NCI-H446 (cell line): ENCODE measurements at regions not wholly inside any gene's neighbourhood (a gene's known extent, or its start where the extent isn't known, plus 50 kb on each side); places are given as distances from the start of the nearest gene placed in this dataset.
"Not testable (repeated sequence)": the region's sequence is repeated elsewhere in the genome, so short reads cannot be mapped to it uniquely, and the experiment has no call there.

Experiments
- DNase-seq, 2 experiments: peaks; one replicate each; lab custom pipeline; 2025; lab: John Stamatoyannopoulos, UW

GRCh38 chr1:190835658-190836057, 358.0 kb upstream of the BRINP3 start:
- DNase-seq = no peak

GRCh38 chr1:190837200-190837599, 359.5 kb upstream of the BRINP3 start:
- not testable (repeated sequence) for DNase-seq

GRCh38 chr1:190837888-190838287, 360.2 kb upstream of the BRINP3 start:
- no peak for DNase-seq

GRCh38 chr1:190847166-190847565, 369.5 kb upstream of the BRINP3 start:
- DNase-seq = no peak

- no peak for DNase-seq
Observed at GRCh38 chr1:190849346-190849745, 371.7 kb upstream of the BRINP3 start.

GRCh38 chr1:190852611-190853010, 374.9 kb upstream of the BRINP3 start:
- no peak for DNase-seq

GRCh38 chr1:190858140-190858539, 380.5 kb upstream of the BRINP3 start:
- no peak for DNase-seq

GRCh38 chr1:190864013-190864641, 386.5 kb upstream of the BRINP3 start:
- no peak for DNase-seq

GRCh38 chr1:190880352-190880751, 402.7 kb upstream of the BRINP3 start:
- DNase-seq = no peak

GRCh38 chr1:190881064-190881463, 403.4 kb upstream of the BRINP3 start:
- no peak for DNase-seq

GRCh38 chr1:190897233-190897632, 419.6 kb upstream of the BRINP3 start:
- no peak for DNase-seq

- DNase-seq = no peak
Observed at GRCh38 chr1:190904091-190904695, 426.5 kb upstream of the BRINP3 start.

- DNase-seq = no peak
Observed at GRCh38 chr1:190906206-190906725, 428.6 kb upstream of the BRINP3 start.

- DNase-seq = no peak
Observed at GRCh38 chr1:190908246-190908645, 430.6 kb upstream of the BRINP3 start.

GRCh38 chr1:190908691-190909090, 431.0 kb upstream of the BRINP3 start:
- DNase-seq = no peak

GRCh38 chr1:190935925-190936324, 458.3 kb upstream of the BRINP3 start:
- DNase-seq = no peak

- DNase-seq = no peak
Observed at GRCh38 chr1:190936337-190936736, 458.7 kb upstream of the BRINP3 start.

GRCh38 chr1:190940951-190941350, 463.3 kb upstream of the BRINP3 start:
- no peak for DNase-seq

- no peak for DNase-seq
Observed at GRCh38 chr1:190942475-190942874, 464.8 kb upstream of the BRINP3 start.

- DNase-seq = not testable (repeated sequence)
Observed at GRCh38 chr1:190943722-190944121, 466.1 kb upstream of the BRINP3 start.

- DNase-seq = no peak
Observed at GRCh38 chr1:190949939-190950338, 472.3 kb upstream of the BRINP3 start.

- DNase-seq = no peak
Observed at GRCh38 chr1:190957565-190957964, 479.9 kb upstream of the BRINP3 start.

GRCh38 chr1:190963321-190963720, 485.7 kb upstream of the BRINP3 start:
- peak in 1 of 2 experiments; percentile 28 for DNase-seq

GRCh38 chr1:190975827-190976226, 498.2 kb upstream of the BRINP3 start:
- DNase-seq = no peak
